ENCODE measurements at regions not wholly inside any gene's neighbourhood (a gene's known extent, or its start where the extent isn't known, plus 50 kb on each side); places are given as distances from the start of the nearest gene placed in this dataset.

DNA sequence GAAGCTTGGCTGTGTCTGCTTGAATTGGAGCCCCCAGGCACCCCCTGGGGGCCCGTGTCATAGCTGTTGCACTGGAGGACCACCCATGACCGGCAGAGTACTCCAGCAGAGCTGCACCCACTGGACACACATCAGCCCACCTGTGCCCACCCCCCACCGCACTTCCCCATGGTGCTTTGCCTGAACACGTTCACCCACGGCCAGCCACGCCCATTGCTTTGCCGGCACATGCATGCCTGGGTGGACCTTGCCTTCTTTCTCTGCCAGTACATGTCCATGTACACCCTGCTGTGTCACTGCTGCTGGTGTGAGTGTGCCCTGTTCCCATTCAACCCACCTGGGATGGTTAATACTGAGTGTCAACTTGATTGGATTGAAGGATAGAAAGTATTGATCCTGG, 88.7 kb downstream of the SAMD9 start:
- H3K9me3 ChIP-seq (ENCODE audit: control insufficient read depth, low read depth, low read length): peaks cover 2% of the 10 kb centered on the region

GRCh38 chr7:93028610-93029009, 89.2 kb downstream of the SAMD9 start:
- Histone ChIP-seq H3K79me2 (ENCODE audit: control insufficient read depth, insufficient read depth, low read length) (no peaks in the 10 kb centered on the region), H3K9ac (ENCODE audit: control insufficient read depth, extremely low read depth, insufficient read depth, low read length) (no peak overlapping the region), H4K20me1 (ENCODE audit: control insufficient read depth, extremely low read depth, insufficient read depth, low read length) (no peaks in the 10 kb centered on the region), H3K36me3 (ENCODE audit: control insufficient read depth in 2 of 2, extremely low read depth in 1 of 2, insufficient read depth in 2 of 2, low read length in 2 of 2) (no peaks in the 10 kb centered on the region), H3K9me1 (ENCODE audit: control insufficient read depth, extremely low read depth, insufficient read depth, low read length) (no peaks in the 10 kb centered on the region), H3K27me3 (ENCODE audit: control insufficient read depth, extremely low read depth, insufficient read depth, low read length) (no peaks in the 10 kb centered on the region), H3K9me3 (ENCODE audit: control insufficient read depth, low read depth, low read length) (peaks cover 2% of the 10 kb centered on the region), H3K4me2 (ENCODE audit: control insufficient read depth, extremely low read depth, insufficient read depth, low read depth, low read length) (no peak overlapping the region), H3K4me1 (ENCODE audit: control insufficient read depth, extremely low read depth, insufficient read depth, low read length) (peaks cover 18% of the 10 kb centered on the region), H3K27ac (ENCODE audit: control insufficient read depth, insufficient read depth, low read length) (peak overlapping the region; percentile 7), H3K4me3 (ENCODE audit: control insufficient read depth in 2 of 3, extremely low read depth in 1 of 3, insufficient read depth in 2 of 3, low read depth in 1 of 3, low read length in 3 of 3) (no peak overlapping the region), H2AFZ (ENCODE audit: control insufficient read depth, low read length) (no peak overlapping the region)
- no peak for DNase-seq (ENCODE audit: low read depth, low spot score)
- no peak for FAIRE-seq
- TF ChIP-seq EZH2 (IDR thresholded peaks at IDR 0.05; ENCODE audit: low read length): no peak
- TF ChIP-seq, protein P1, sequence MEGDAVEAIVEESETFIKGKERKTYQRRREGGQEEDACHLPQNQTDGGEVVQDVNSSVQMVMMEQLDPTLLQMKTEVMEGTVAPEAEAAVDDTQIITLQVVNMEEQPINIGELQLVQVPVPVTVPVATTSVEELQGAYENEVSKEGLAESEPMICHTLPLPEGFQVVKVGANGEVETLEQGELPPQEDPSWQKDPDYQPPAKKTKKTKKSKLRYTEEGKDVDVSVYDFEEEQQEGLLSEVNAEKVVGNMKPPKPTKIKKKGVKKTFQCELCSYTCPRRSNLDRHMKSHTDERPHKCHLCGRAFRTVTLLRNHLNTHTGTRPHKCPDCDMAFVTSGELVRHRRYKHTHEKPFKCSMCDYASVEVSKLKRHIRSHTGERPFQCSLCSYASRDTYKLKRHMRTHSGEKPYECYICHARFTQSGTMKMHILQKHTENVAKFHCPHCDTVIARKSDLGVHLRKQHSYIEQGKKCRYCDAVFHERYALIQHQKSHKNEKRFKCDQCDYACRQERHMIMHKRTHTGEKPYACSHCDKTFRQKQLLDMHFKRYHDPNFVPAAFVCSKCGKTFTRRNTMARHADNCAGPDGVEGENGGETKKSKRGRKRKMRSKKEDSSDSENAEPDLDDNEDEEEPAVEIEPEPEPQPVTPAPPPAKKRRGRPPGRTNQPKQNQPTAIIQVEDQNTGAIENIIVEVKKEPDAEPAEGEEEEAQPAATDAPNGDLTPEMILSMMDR (optimal IDR thresholded peaks at IDR 0.05 in 1 of 3, IDR thresholded peaks at IDR 0.05 in 1 of 3, conservative IDR thresholded peaks at IDR 0.05 in 1 of 3; ENCODE audit: extremely low read depth in 1 of 3, insufficient read depth in 2 of 3, low read length in 3 of 3): no peak
- dilution Hi-C loops (cut with MboI; ENCODE audit: extremely low pct_ligation_motif_present, low sequenced_read_pairs): no loop called here

More for the DNA sequence above, 88.7 kb downstream of the SAMD9 start:
- FAIRE-seq: peak; percentile 95
- Histone ChIP-seq H3K9ac (ENCODE audit: control insufficient read depth, extremely low read depth, insufficient read depth, low read length) (no peak overlapping the region), H3K4me3 (ENCODE audit: control insufficient read depth in 2 of 3, extremely low read depth in 1 of 3, insufficient read depth in 2 of 3, low read depth in 1 of 3, low read length in 3 of 3) (no peak overlapping the region), H3K4me2 (ENCODE audit: control insufficient read depth, extremely low read depth, insufficient read depth, low read depth, low read length) (peak overlapping the region; percentile 39), H3K9me1 (ENCODE audit: control insufficient read depth, extremely low read depth, insufficient read depth, low read length) (no peaks in the 10 kb centered on the region), H3K27ac (ENCODE audit: control insufficient read depth, insufficient read depth, low read length) (peak overlapping the region; percentile 24), H2AFZ (ENCODE audit: control insufficient read depth, low read length) (peak overlapping the region; percentile 43), H3K36me3 (ENCODE audit: control insufficient read depth in 2 of 2, extremely low read depth in 1 of 2, insufficient read depth in 2 of 2, low read length in 2 of 2) (no peaks in the 10 kb centered on the region), H3K27me3 (ENCODE audit: control insufficient read depth, extremely low read depth, insufficient read depth, low read length) (no peaks in the 10 kb centered on the region), H4K20me1 (ENCODE audit: control insufficient read depth, extremely low read depth, insufficient read depth, low read length) (no peaks in the 10 kb centered on the region), H3K79me2 (ENCODE audit: control insufficient read depth, insufficient read depth, low read length) (no peaks in the 10 kb centered on the region), H3K4me1 (ENCODE audit: control insufficient read depth, extremely low read depth, insufficient read depth, low read length) (peaks cover 18% of the 10 kb centered on the region)
- dilution Hi-C loops (cut with MboI; ENCODE audit: extremely low pct_ligation_motif_present, low sequenced_read_pairs): no loop called here
- TF ChIP-seq EZH2 (IDR thresholded peaks at IDR 0.05; ENCODE audit: low read length): no peak
- TF ChIP-seq, protein P1 (optimal IDR thresholded peaks at IDR 0.05 in 1 of 3, IDR thresholded peaks at IDR 0.05 in 1 of 3, conservative IDR thresholded peaks at IDR 0.05 in 1 of 3; ENCODE audit: extremely low read depth in 1 of 3, insufficient read depth in 2 of 3, low read length in 3 of 3): no peak
- peak; percentile 23 for DNase-seq (ENCODE audit: low read depth, low spot score)

Measured in keratinocyte (primary cell).